Activated T-cell treated with anti-CD3 and anti-CD28 coated beads, Interleukin-2, amount 50 U/mL, for 1 hour (primary cell): ENCODE measurements at regions not wholly inside any gene's neighbourhood (a gene's known extent, or its start where the extent isn't known, plus 50 kb on each side); places are given as distances from the start of the nearest gene placed in this dataset.

Experiments used
- DNase-seq: peaks from one replicate; pipeline ENCODE4 v3.0.0-alpha.2; 2020

GRCh38 chr5:166979307-166979895 lies 1312.0 kb upstream of the WWC1 start:
- DNase-seq, result no peak

GRCh38 chr5:166980666-166981065 lies 1310.8 kb upstream of the WWC1 start:
- no peak for DNase-seq

- DNase-seq, result no peak
These were observed 1309.2 kb upstream of the WWC1 start for GRCh38 chr5:166982226-166982625.

GRCh38 chr5:166991601-166992000 lies 1299.8 kb upstream of the WWC1 start:
- no peak for DNase-seq

GRCh38 chr5:166992108-166992507 lies 1299.3 kb upstream of the WWC1 start:
- DNase-seq, result no peak

GRCh38 chr5:166992874-166993722 lies 1298.3 kb upstream of the WWC1 start:
- no peak for DNase-seq

- DNase-seq, result no peak
These were observed 1297.2 kb upstream of the WWC1 start for GRCh38 chr5:166994226-166994625.

- DNase-seq, result no peak
These were observed 1290.2 kb upstream of the WWC1 start for GRCh38 chr5:167001246-167001645.

- no peak for DNase-seq
These were observed 1282.7 kb upstream of the WWC1 start for GRCh38 chr5:167008705-167009104.

- DNase-seq, result no peak
These were observed 1280.2 kb upstream of the WWC1 start for GRCh38 chr5:167011196-167011595.

GRCh38 chr5:167012123-167013034 lies 1279.1 kb upstream of the WWC1 start:
- DNase-seq, result no peak

- DNase-seq, result no peak
These were observed 1276.9 kb upstream of the WWC1 start for GRCh38 chr5:167014401-167015056.

- no peak for DNase-seq
These were observed 1271.0 kb upstream of the WWC1 start for GRCh38 chr5:167020418-167020817.

- DNase-seq, result no peak
These were observed 1262.0 kb upstream of the WWC1 start for GRCh38 chr5:167029488-167029887.

- no peak for DNase-seq
These were observed 1260.8 kb upstream of the WWC1 start for GRCh38 chr5:167030500-167031120.

GRCh38 chr5:167036585-167036984 lies 1254.9 kb upstream of the WWC1 start:
- DNase-seq, result no peak

GRCh38 chr5:167049043-167049663 lies 1242.3 kb upstream of the WWC1 start:
- DNase-seq, result no peak

GRCh38 chr5:167049771-167050567 lies 1241.5 kb upstream of the WWC1 start:
- DNase-seq, result no peak

- DNase-seq, result no peak
These were observed 1240.7 kb upstream of the WWC1 start for GRCh38 chr5:167050568-167051401.

- no peak for DNase-seq
These were observed 1240.1 kb upstream of the WWC1 start for GRCh38 chr5:167051402-167051768.
